H1 (cell line): ENCODE measurements at regions not wholly inside any gene's neighbourhood (a gene's known extent, or its start where the extent isn't known, plus 50 kb on each side); places are given as distances from the start of the nearest gene placed in this dataset.

Source experiments
- CTCF ChIA-PET: fragments of 300-600 bp; sonication (Branson Sonifier 250); formaldehyde crosslinking; loops from one replicate; lab custom pipeline; 2021; ENCODE audit not compliant: partially characterized antibody; lab: Charles Lee
- POLR2A ChIA-PET: fragments of 300-600 bp; sonication (Branson Sonifier 250); formaldehyde crosslinking; loops from one replicate; lab custom pipeline; 2021; ENCODE audit warnings: inconsistent platforms; ENCODE audit not compliant: partially characterized antibody; lab: Charles Lee
- DNase-seq, 2 experiments: peaks; one replicate each; pipeline versions ENCODE4 v3.0.0 to v3.0.0-alpha.2; 2010 to 2022; ENCODE audit warnings: low spot score in 2 of 2, low read depth in 1 of 2, mixed read lengths in 1 of 2
- FAIRE-seq: peaks from 2 replicates; lab custom pipeline; 2011; peaks lifted over from hg19 to GRCh38; lab: Jason Lieb, UNC
- H2AFZ ChIP-seq: 2 replicates; pipeline ENCODE4 v1.8.1; 2012; ENCODE audit warnings: low read length, inconsistent platforms
- H2AK5ac ChIP-seq: 2 replicates; pipeline ENCODE4 v1.6.1; 2013; ENCODE audit warnings: low read depth, low read length
- H2BK120ac ChIP-seq: replicated peaks from 2 replicates; pipeline ENCODE3; 2013; ENCODE audit warnings: low read depth, low read length, inconsistent platforms
- H2BK12ac ChIP-seq: 2 replicates; pipeline ENCODE4 v1.6.1; 2013; ENCODE audit warnings: low read depth, low read length
- H2BK15ac ChIP-seq: 2 replicates; pipeline ENCODE4 v1.6.1; 2013; ENCODE audit warnings: low read length
- H2BK20ac ChIP-seq: 2 replicates; pipeline ENCODE4 v1.6.1; 2013; ENCODE audit warnings: low read length
- H2BK5ac ChIP-seq: 2 replicates; pipeline ENCODE4 v1.6.1; 2013; ENCODE audit warnings: low read depth, low read length
- H3K14ac ChIP-seq: 2 replicates; pipeline ENCODE4 v1.6.1; 2013; ENCODE audit warnings: inconsistent platforms; ENCODE audit not compliant: insufficient read length
- H3K18ac ChIP-seq: 2 replicates; pipeline ENCODE4 v1.6.1; 2013; ENCODE audit warnings: low read length; ENCODE audit errors: extremely low read depth
- H3K23ac ChIP-seq: 2 replicates; pipeline ENCODE4 v1.6.1; 2013; ENCODE audit warnings: inconsistent platforms; ENCODE audit not compliant: insufficient read length
- H3K23me2 ChIP-seq: 2 replicates; pipeline ENCODE4 v1.6.1; 2013; ENCODE audit warnings: low read depth, low read length
- H3K27ac ChIP-seq: 2 replicates; pipeline ENCODE4 v1.6.1; 2011; ENCODE audit warnings: low read depth, low read length, inconsistent platforms
- H3K27me3 ChIP-seq, 4 experiments: replicated peaks in 1 of 4; 1 replicate in 1 of 4; 2 replicates in 3 of 4; pipeline versions ENCODE4 v1.6.1 to v1.8.1; 2011 to 2013; ENCODE audit warnings: low read length in 3 of 4, mild to moderate bottlenecking in 3 of 4, inconsistent platforms in 2 of 4, mixed read lengths in 2 of 4, moderate library complexity in 1 of 4; ENCODE audit not compliant: control insufficient read depth in 3 of 4, insufficient read depth in 3 of 4; ENCODE audit errors: extremely low read depth in 1 of 4
- H3K36me3 ChIP-seq, 4 experiments: 2 replicates each; pipeline versions ENCODE4 v1.6.1 to v1.8.1; 2011 to 2013; ENCODE audit warnings: mild to moderate bottlenecking in 4 of 4, low read length in 3 of 4, moderate library complexity in 2 of 4, control low read depth in 1 of 4, inconsistent platforms in 1 of 4; ENCODE audit not compliant: insufficient read depth in 4 of 4, control insufficient read depth in 2 of 4
- H3K4ac ChIP-seq: replicated peaks from 2 replicates; pipeline ENCODE3; 2013; ENCODE audit warnings: low read length, low read depth, mixed read lengths, inconsistent platforms; ENCODE audit not compliant: insufficient read length
- H3K4me1 ChIP-seq, 4 experiments: replicated peaks in 1 of 4; 1 replicate in 1 of 4; 2 replicates in 3 of 4; pipeline versions ENCODE4 v1.6.1 to v1.8.1; 2011 to 2013; ENCODE audit warnings: low read length in 3 of 4, inconsistent platforms in 2 of 4, mixed read lengths in 1 of 4; ENCODE audit not compliant: insufficient read depth in 4 of 4, control insufficient read depth in 3 of 4
- H3K4me2 ChIP-seq, 2 experiments: 2 replicates each; pipeline versions ENCODE4 v1.6.1 to v1.8.1; 2011 to 2013; ENCODE audit warnings: low read depth in 2 of 2, low read length in 2 of 2, control low read depth in 1 of 2, inconsistent platforms in 1 of 2, mild to moderate bottlenecking in 1 of 2; ENCODE audit not compliant: insufficient read depth in 1 of 2
- H3K4me3 ChIP-seq, 4 experiments: fragments of 200-600, 300-600 bp in 1 of 4; sonication (generic), shearing (Covaris generic), sonication (Bioruptor Twin) in 1 of 4; 2 replicates each; pipeline versions ENCODE4 v1.5.1 to v1.8.1; 2011 to 2016; ENCODE audit warnings: low read length in 4 of 4, low read depth in 3 of 4, control low read depth in 2 of 4, inconsistent platforms in 2 of 4, mild to moderate bottlenecking in 2 of 4, mixed read lengths in 1 of 4, moderate library complexity in 1 of 4; ENCODE audit not compliant: insufficient read depth in 2 of 4; ENCODE audit errors: extremely low read depth in 1 of 4
- H3K56ac ChIP-seq: replicated peaks from 2 replicates; pipeline ENCODE3; 2013; ENCODE audit warnings: low read depth, mild to moderate bottlenecking, mixed read lengths, low read length, inconsistent platforms; ENCODE audit not compliant: insufficient read length
- H3K79me1 ChIP-seq: 2 replicates; pipeline ENCODE4 v1.6.1; 2013; ENCODE audit warnings: low read depth, low read length, control low read depth
- H3K79me2 ChIP-seq, 2 experiments: 2 replicates each; pipeline versions ENCODE4 v1.6.1 to v1.8.1; 2012 to 2013; ENCODE audit warnings: low read length in 2 of 2, mild to moderate bottlenecking in 2 of 2, inconsistent platforms in 1 of 2; ENCODE audit not compliant: insufficient read depth in 2 of 2, control insufficient read depth in 1 of 2
- H3K9ac ChIP-seq, 4 experiments: replicated peaks in 1 of 4; 1 replicate in 1 of 4; 2 replicates in 3 of 4; pipeline versions ENCODE4 v1.6.1 to v1.8.1; 2011 to 2013; ENCODE audit warnings: low read depth in 3 of 4, low read length in 3 of 4, control low read depth in 2 of 4, mild to moderate bottlenecking in 2 of 4, moderate library complexity in 2 of 4, inconsistent platforms in 1 of 4; ENCODE audit errors: extremely low read depth in 1 of 4
- H3K9me3 ChIP-seq, 2 experiments: 2 replicates each; pipeline versions ENCODE4 v1.6.1 to v1.8.1; 2012 to 2013; ENCODE audit warnings: mild to moderate bottlenecking in 2 of 2, moderate library complexity in 2 of 2, control low read depth in 1 of 2, inconsistent platforms in 1 of 2, low read depth in 1 of 2, low read length in 1 of 2, mixed read lengths in 1 of 2; ENCODE audit not compliant: insufficient read depth in 2 of 2
- H4K20me1 ChIP-seq, 2 experiments: replicated peaks in 1 of 2; 2 replicates each; pipeline versions ENCODE3 to v1.8.1; 2011 to 2013; ENCODE audit warnings: inconsistent platforms in 2 of 2, low read length in 2 of 2, mild to moderate bottlenecking in 1 of 2; ENCODE audit not compliant: insufficient read depth in 2 of 2, control insufficient read depth in 1 of 2
- H4K5ac ChIP-seq: 2 replicates; pipeline ENCODE4 v1.6.1; 2013; ENCODE audit warnings: low read length, low read depth, mixed read lengths, inconsistent platforms; ENCODE audit not compliant: insufficient read length
- H4K8ac ChIP-seq: 2 replicates; pipeline ENCODE4 v1.8.0; 2013; ENCODE audit warnings: mild to moderate bottlenecking, moderate library complexity, low read length, inconsistent platforms; ENCODE audit not compliant: insufficient read depth; ENCODE audit errors: extremely low read depth
- H4K91ac ChIP-seq: replicated peaks from 2 replicates; pipeline ENCODE3; 2013; ENCODE audit warnings: low read length, mixed read lengths, inconsistent platforms; ENCODE audit not compliant: insufficient read length
- BACH1 ChIP-seq: IDR thresholded peaks from 2 replicates; pipeline ENCODE4 v1.6.1; 2012; ENCODE audit warnings: low read length, improper control_type of control experiment
- KDM1A ChIP-seq: fragments of 200-600, 300-600 bp; sonication (generic); IDR thresholded peaks from 2 replicates; pipeline ENCODE4 v1.7.1; 2016; ENCODE audit warnings: mild to moderate bottlenecking, low read length, borderline replicate concordance
- KDM4A ChIP-seq: IDR thresholded peaks from one replicate; pipeline ENCODE4 v1.7.1; 2012; ENCODE audit warnings: low read depth, mild to moderate bottlenecking, moderate library complexity, low read length, inconsistent platforms; ENCODE audit not compliant: severe bottlenecking
- SAP30 ChIP-seq: fragments of 300-600 bp; sonication (generic); IDR thresholded peaks from 2 replicates; pipeline ENCODE4 v1.7.1; 2012; ENCODE audit warnings: low read length, moderate library complexity, mild to moderate bottlenecking, inconsistent platforms; ENCODE audit not compliant: insufficient read depth, insufficient replicate concordance
- SIX5 ChIP-seq: IDR thresholded peaks from 2 replicates; pipeline ENCODE4 v1.6.1; 2011; ENCODE audit warnings: mild to moderate bottlenecking, low read depth, low read length
- SP4 ChIP-seq: IDR thresholded peaks from 2 replicates; pipeline ENCODE4 v1.6.1; 2012; ENCODE audit warnings: low read length, inconsistent platforms
- TBP ChIP-seq: IDR thresholded peaks from 2 replicates; pipeline ENCODE4 v1.6.1; 2011; ENCODE audit warnings: low read depth, low read length, improper control_type of control experiment
- YY1 ChIP-seq: IDR thresholded peaks from 2 replicates; pipeline ENCODE4 v1.6.1; 2011; ENCODE audit warnings: low read depth, mild to moderate bottlenecking, low read length
- WGBS, 2 experiments: shearing (Covaris generic) in 1 of 2; methylation state at CpG; one replicate each; pipeline versions ENCODE4 v1.1.6 to v1.1.7; 2013 to 2015; ENCODE audit warnings: low lambda C conversion rate in 2 of 2, mixed read lengths in 2 of 2, inconsistent platforms in 1 of 2, low coverage in 1 of 2, missing lambda C conversion rate in 1 of 2; ENCODE audit not compliant: insufficient replicate concordance in 2 of 2, insufficient coverage in 1 of 2, insufficient read length in 1 of 2; ENCODE audit errors: extremely low coverage in 1 of 2, missing lambda C conversion rate in 1 of 2; 5-methylcytosine and 5-hydroxymethylcytosine counted together

GRCh38 chr10:47090042-47090441 is 178.8 kb downstream of the PTPN20 start:
- H3K27me3 ChIP-seq = peaks cover 0 to 1% (median 0%) of the 10 kb centered on the region in 4 experiments; a peak in 1 of 7 replicates
- no peak overlapping the region for H3K4me2 ChIP-seq
- H3K23ac ChIP-seq = no peak overlapping the region
- no peak overlapping the region for H2AFZ ChIP-seq
- no peak overlapping the region for H2BK20ac ChIP-seq
- no peak overlapping the region for H3K4ac ChIP-seq
- no peak overlapping the region for H3K18ac ChIP-seq
- H3K4me3 ChIP-seq = no peak overlapping the region
- WGBS, 2 experiments = 93% methylated on average over 3 of the region's 3 CpGs; no CpG with 5 or more reads in 1 of the 2 experiments
- no peak overlapping the region for H4K91ac ChIP-seq
- no peaks in the 10 kb centered on the region; a peak in 1 of 7 replicates for H3K4me1 ChIP-seq
- no peak overlapping the region for H2BK5ac ChIP-seq
- H3K79me1 ChIP-seq = no peaks in the 10 kb centered on the region
- no peak overlapping the region for H3K14ac ChIP-seq
- no peaks in the 10 kb centered on the region for H3K23me2 ChIP-seq
- no peaks in the 10 kb centered on the region for H4K20me1 ChIP-seq
- ChIA-PET CTCF (interaction anchor here (1.6 kb wide), 1 partner anchor 58 kb away, joined by 4 read pairs; no protein-coding TSS in a partner anchor), POLR2A (no interaction called here)
- H3K9me3 ChIP-seq = no peaks in the 10 kb centered on the region; a peak in 1 of 4 replicates
- no peak overlapping the region for H3K9ac ChIP-seq
- H4K5ac ChIP-seq = no peak overlapping the region
- no peak overlapping the region for H2BK15ac ChIP-seq
- no peak for DNase-seq
- FAIRE-seq = no peak
- no peaks in the 10 kb centered on the region for H3K79me2 ChIP-seq
- H3K27ac ChIP-seq = no peak overlapping the region
- no peaks in the 10 kb centered on the region for H3K36me3 ChIP-seq
- no peak overlapping the region for H4K8ac ChIP-seq
- no peak overlapping the region for H2BK12ac ChIP-seq
- no peak overlapping the region for H3K56ac ChIP-seq
- no peak overlapping the region for H2BK120ac ChIP-seq
- H2AK5ac ChIP-seq = no peak overlapping the region
- TF ChIP-seq BACH1 = no peak
- TF ChIP-seq SAP30 = no peak
- no peak for TF ChIP-seq SIX5
- no peak for TF ChIP-seq YY1
- no peak for TF ChIP-seq KDM4A
- TF ChIP-seq SP4 = no peak
- no peak for TF ChIP-seq KDM1A
- no peak for TF ChIP-seq TBP
